Neural progenitor cell (in vitro differentiated cells): ENCODE measurements at regions not wholly inside any gene's neighbourhood (a gene's known extent, or its start where the extent isn't known, plus 50 kb on each side); places are given as distances from the start of the nearest gene placed in this dataset.

Experiments used
- CTCF ChIP-seq: fragments of 200-600 bp; sonication (generic); IDR thresholded peaks from 2 replicates; pipeline ENCODE4 v1.5.1; 2017; ENCODE audit warnings: antibody characterized with exemption, mild to moderate bottlenecking
- EZH2phosphoT487 ChIP-seq: fragments of 200-600 bp; sonication (generic); IDR thresholded peaks from 2 replicates; pipeline ENCODE4 v1.6.1; 2017; ENCODE audit warnings: antibody characterized with exemption

- TF ChIP-seq CTCF (no peak), EZH2phosphoT487 (no peak)
These were observed 110.6 kb upstream of the OLIG2 start for GRCh38 chr21:32915099-32915498.
